ENCODE measurements at regions not wholly inside any gene's neighbourhood (a gene's known extent, or its start where the extent isn't known, plus 50 kb on each side); places are given as distances from the start of the nearest gene placed in this dataset.

GRCh38 chr2:224283466-224283965 lies 118.4 kb downstream of the FAM124B start:
- Histone ChIP-seq H3K4me2 (no peak overlapping the region), H3K79me2 (replicated peaks; ENCODE audit: insufficient read depth) (no peaks in the 10 kb centered on the region), H3K27ac (ENCODE audit: low read depth) (no peak overlapping the region), H3F3A (replicated peaks; ENCODE audit: low read depth) (no peaks in the 10 kb centered on the region), H3K4me3 (no peak overlapping the region), H2AFZ (peak overlapping the region; percentile 48; the same call in 1 of the 2 replicates), H4K20me1 (replicated peaks; ENCODE audit: insufficient read depth) (no peaks in the 10 kb centered on the region), H3K27me3 (ENCODE audit: insufficient read depth) (no peaks in the 10 kb centered on the region), H3K9me2 (ENCODE audit: insufficient read depth) (no peaks in the 10 kb centered on the region), H3K36me3 (ENCODE audit: insufficient read depth) (no peaks in the 10 kb centered on the region), H3K4me1 (ENCODE audit: insufficient read depth) (no peaks in the 10 kb centered on the region)
- TF ChIP-seq, protein P1, sequence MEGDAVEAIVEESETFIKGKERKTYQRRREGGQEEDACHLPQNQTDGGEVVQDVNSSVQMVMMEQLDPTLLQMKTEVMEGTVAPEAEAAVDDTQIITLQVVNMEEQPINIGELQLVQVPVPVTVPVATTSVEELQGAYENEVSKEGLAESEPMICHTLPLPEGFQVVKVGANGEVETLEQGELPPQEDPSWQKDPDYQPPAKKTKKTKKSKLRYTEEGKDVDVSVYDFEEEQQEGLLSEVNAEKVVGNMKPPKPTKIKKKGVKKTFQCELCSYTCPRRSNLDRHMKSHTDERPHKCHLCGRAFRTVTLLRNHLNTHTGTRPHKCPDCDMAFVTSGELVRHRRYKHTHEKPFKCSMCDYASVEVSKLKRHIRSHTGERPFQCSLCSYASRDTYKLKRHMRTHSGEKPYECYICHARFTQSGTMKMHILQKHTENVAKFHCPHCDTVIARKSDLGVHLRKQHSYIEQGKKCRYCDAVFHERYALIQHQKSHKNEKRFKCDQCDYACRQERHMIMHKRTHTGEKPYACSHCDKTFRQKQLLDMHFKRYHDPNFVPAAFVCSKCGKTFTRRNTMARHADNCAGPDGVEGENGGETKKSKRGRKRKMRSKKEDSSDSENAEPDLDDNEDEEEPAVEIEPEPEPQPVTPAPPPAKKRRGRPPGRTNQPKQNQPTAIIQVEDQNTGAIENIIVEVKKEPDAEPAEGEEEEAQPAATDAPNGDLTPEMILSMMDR (conservative IDR thresholded peaks at IDR 0.05; ENCODE audit: low read depth in 2 of 2), result no peak
- TF ChIP-seq JUNB (IDR thresholded peaks at IDR 0.05; ENCODE audit: unreplicated experiment) (no peak), ZNF462 (CRISPR knock-in tag; IDR thresholded peaks at IDR 0.05) (no peak), POLR2AphosphoS5 (IDR thresholded peaks at IDR 0.05; ENCODE audit: low read depth) (no peak), ZNF114 (CRISPR knock-in tag; IDR thresholded peaks at IDR 0.05) (no peak), ETS1 (IDR thresholded peaks at IDR 0.05) (no peak), EZH2phosphoT487 (IDR thresholded peaks at IDR 0.05; ENCODE audit: unreplicated experiment) (no peak), CREB1 (CRISPR knock-in tag; IDR thresholded peaks at IDR 0.05; ENCODE audit: low read depth) (no peak), EZH2 (IDR thresholded peaks at IDR 0.05; ENCODE audit: low read depth, unreplicated experiment) (no peak), STAT1 (IDR thresholded peaks at IDR 0.05; ENCODE audit: unreplicated experiment) (no peak), ZNF331 (CRISPR knock-in tag; IDR thresholded peaks at IDR 0.05; ENCODE audit: low read depth) (no peak), NANOG (IDR thresholded peaks at IDR 0.05; ENCODE audit: borderline replicate concordance) (no peak)
- TF ChIP-seq, protein P2, sequence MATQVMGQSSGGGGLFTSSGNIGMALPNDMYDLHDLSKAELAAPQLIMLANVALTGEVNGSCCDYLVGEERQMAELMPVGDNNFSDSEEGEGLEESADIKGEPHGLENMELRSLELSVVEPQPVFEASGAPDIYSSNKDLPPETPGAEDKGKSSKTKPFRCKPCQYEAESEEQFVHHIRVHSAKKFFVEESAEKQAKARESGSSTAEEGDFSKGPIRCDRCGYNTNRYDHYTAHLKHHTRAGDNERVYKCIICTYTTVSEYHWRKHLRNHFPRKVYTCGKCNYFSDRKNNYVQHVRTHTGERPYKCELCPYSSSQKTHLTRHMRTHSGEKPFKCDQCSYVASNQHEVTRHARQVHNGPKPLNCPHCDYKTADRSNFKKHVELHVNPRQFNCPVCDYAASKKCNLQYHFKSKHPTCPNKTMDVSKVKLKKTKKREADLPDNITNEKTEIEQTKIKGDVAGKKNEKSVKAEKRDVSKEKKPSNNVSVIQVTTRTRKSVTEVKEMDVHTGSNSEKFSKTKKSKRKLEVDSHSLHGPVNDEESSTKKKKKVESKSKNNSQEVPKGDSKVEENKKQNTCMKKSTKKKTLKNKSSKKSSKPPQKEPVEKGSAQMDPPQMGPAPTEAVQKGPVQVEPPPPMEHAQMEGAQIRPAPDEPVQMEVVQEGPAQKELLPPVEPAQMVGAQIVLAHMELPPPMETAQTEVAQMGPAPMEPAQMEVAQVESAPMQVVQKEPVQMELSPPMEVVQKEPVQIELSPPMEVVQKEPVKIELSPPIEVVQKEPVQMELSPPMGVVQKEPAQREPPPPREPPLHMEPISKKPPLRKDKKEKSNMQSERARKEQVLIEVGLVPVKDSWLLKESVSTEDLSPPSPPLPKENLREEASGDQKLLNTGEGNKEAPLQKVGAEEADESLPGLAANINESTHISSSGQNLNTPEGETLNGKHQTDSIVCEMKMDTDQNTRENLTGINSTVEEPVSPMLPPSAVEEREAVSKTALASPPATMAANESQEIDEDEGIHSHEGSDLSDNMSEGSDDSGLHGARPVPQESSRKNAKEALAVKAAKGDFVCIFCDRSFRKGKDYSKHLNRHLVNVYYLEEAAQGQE (IDR thresholded peaks at IDR 0.05; ENCODE audit: unreplicated experiment), result no peak
- no peaks in the 10 kb centered on the region for H3K36me3 Mint-ChIP-seq (ENCODE audit: low read depth)
- no peak overlapping the region for H3K27ac Mint-ChIP-seq
- no peaks in the 10 kb centered on the region for H3K4me1 Mint-ChIP-seq
- DNase-seq (ENCODE audit: low spot score) (no peak), ATAC-seq (no peak)
- no peaks in the 10 kb centered on the region for H3K9me3 Mint-ChIP-seq
- no peak overlapping the region for H3K4me3 Mint-ChIP-seq
- peaks cover 1% of the 10 kb centered on the region for H3K27me3 Mint-ChIP-seq (ENCODE audit: insufficient read depth, low read depth, poor library complexity)
